Esophagus squamous epithelium (tissue), 4 donors: ENCODE measurements at regions not wholly inside any gene's neighbourhood (a gene's known extent, or its start where the extent isn't known, plus 50 kb on each side); places are given as distances from the start of the nearest gene placed in this dataset.

Experiments
- CTCF ChIP-seq, 6 experiments: fragments of 450-650 bp in 4 of 6; fragments of 200-600 bp in 2 of 6; sonication (generic) in 2 of 6; IDR thresholded peaks; one replicate each; pipeline ENCODE4 v1.5.1; 2016 to 2019; ENCODE audit warnings: antibody characterized with exemption in 6 of 6, mild to moderate bottlenecking in 4 of 6, moderate library complexity in 4 of 6
- POLR2A ChIP-seq, 4 donors: fragments of 450-650 bp; IDR thresholded peaks; one replicate each; pipeline ENCODE4 v1.6.1; 2017; ENCODE audit warnings: antibody characterized with exemption in 4 of 4, mild to moderate bottlenecking in 4 of 4, moderate library complexity in 3 of 4

- TF ChIP-seq CTCF (IDR thresholded peaks at IDR 0.05) (no peak), POLR2A (IDR thresholded peaks at IDR 0.05) (no peak)
These were observed 161.0 kb downstream of the SHOX start for GRCh38 chrX:791479-792034.
